ENCODE measurements at regions not wholly inside any gene's neighbourhood (a gene's known extent, or its start where the extent isn't known, plus 50 kb on each side); places are given as distances from the start of the nearest gene placed in this dataset.
"Not testable (repeated sequence)": the region's sequence is repeated elsewhere in the genome, so short reads cannot be mapped to it uniquely, and the experiment has no call there.

GRCh38 chr6:92683748-92684147 is 735.6 kb downstream of the EPHA7 start:
- CTCF ChIA-PET: interaction anchor here (0.7 kb wide), 1 partner anchor 259 kb away, joined by 3 read pairs; no protein-coding TSS in a partner anchor
- Mint-ChIP-seq H3K36me3 (ENCODE audit: low read depth) (no peaks in the 10 kb centered on the region), H3K4me1 (ENCODE audit: low read depth) (no peaks in the 10 kb centered on the region), H3K4me3 (no peak overlapping the region), H3K27ac (no peak overlapping the region), H3K9me3 (peaks cover 1% of the 10 kb centered on the region), H3K27me3 (ENCODE audit: low read depth) (no peaks in the 10 kb centered on the region)
- no peak for DNase-seq
- intact Hi-C loops (cut with micrococcal nuclease): no loop called here

GRCh38 chr6:92682516-92683398 is 736.6 kb downstream of the EPHA7 start:
- CTCF ChIA-PET: interaction anchor here (0.7 kb wide), 1 partner anchor 260 kb away, joined by 3 read pairs; no protein-coding TSS in a partner anchor
- Mint-ChIP-seq H3K27me3 (ENCODE audit: low read depth) (no peaks in the 10 kb centered on the region), H3K36me3 (ENCODE audit: low read depth) (no peaks in the 10 kb centered on the region), H3K4me1 (ENCODE audit: low read depth) (no peaks in the 10 kb centered on the region), H3K9me3 (peaks cover 1% of the 10 kb centered on the region), H3K27ac (no peak overlapping the region), H3K4me3 (no peak overlapping the region)
- intact Hi-C loops (cut with micrococcal nuclease): no loop called here
- DNase-seq: no peak

GRCh38 chr6:92681401-92681800 is 738.0 kb downstream of the EPHA7 start:
- H3K36me3 Mint-ChIP-seq (ENCODE audit: low read depth): no peaks in the 10 kb centered on the region
- no peak overlapping the region for H3K4me3 Mint-ChIP-seq
- intact Hi-C loops (cut with micrococcal nuclease): no loop called here
- CTCF ChIA-PET: no interaction called here
- DNase-seq: no peak
- H3K4me1 Mint-ChIP-seq (ENCODE audit: low read depth): no peaks in the 10 kb centered on the region
- H3K27ac Mint-ChIP-seq: no peak overlapping the region
- no peaks in the 10 kb centered on the region for H3K27me3 Mint-ChIP-seq (ENCODE audit: low read depth)
- H3K9me3 Mint-ChIP-seq: peaks cover 1% of the 10 kb centered on the region

- CTCF ChIA-PET: interaction anchor here (0.7 kb wide), 1 partner anchor 24 kb away, joined by 3 read pairs; no protein-coding TSS in a partner anchor
- not testable (repeated sequence) for H3K4me3 Mint-ChIP-seq
- H3K9me3 Mint-ChIP-seq: peaks cover 12% of the 10 kb centered on the region
These were observed 747.9 kb downstream of the EPHA7 start for GRCh38 chr6:92671462-92671861.

GRCh38 chr6:92667843-92668242 is 751.5 kb downstream of the EPHA7 start:
- Mint-ChIP-seq H3K4me3 (no peak overlapping the region), H3K27me3 (ENCODE audit: low read depth) (no peaks in the 10 kb centered on the region), H3K4me1 (ENCODE audit: low read depth) (no peaks in the 10 kb centered on the region), H3K36me3 (ENCODE audit: low read depth) (no peaks in the 10 kb centered on the region), H3K9me3 (peaks cover 4% of the 10 kb centered on the region), H3K27ac (no peak overlapping the region)
- CTCF ChIA-PET: no interaction called here
- intact Hi-C loops (cut with micrococcal nuclease): no loop called here
- no peak for DNase-seq

More at GRCh38 chr6:92671462-92671861, 747.9 kb downstream of the EPHA7 start:
- H3K36me3 Mint-ChIP-seq (ENCODE audit: low read depth); intact Hi-C loops (cut with micrococcal nuclease); H3K27ac Mint-ChIP-seq; H3K4me1 Mint-ChIP-seq (ENCODE audit: low read depth); DNase-seq; H3K27me3 Mint-ChIP-seq (ENCODE audit: low read depth): not testable (repeated sequence)

GRCh38 chr6:92648364-92649086 is 770.8 kb downstream of the EPHA7 start:
- Mint-ChIP-seq H3K36me3 (ENCODE audit: low read depth) (no peaks in the 10 kb centered on the region), H3K4me1 (ENCODE audit: low read depth) (no peaks in the 10 kb centered on the region), H3K4me3 (no peak overlapping the region), H3K9me3 (peaks cover 20% of the 10 kb centered on the region), H3K27me3 (ENCODE audit: low read depth) (no peaks in the 10 kb centered on the region), H3K27ac (no peak overlapping the region)
- CTCF ChIA-PET: no interaction called here
- no peak for DNase-seq
- intact Hi-C loops (cut with micrococcal nuclease): no loop called here

GRCh38 chr6:92647630-92648029 is 771.7 kb downstream of the EPHA7 start:
- Mint-ChIP-seq H3K36me3 (ENCODE audit: low read depth) (no peaks in the 10 kb centered on the region), H3K9me3 (peaks cover 15% of the 10 kb centered on the region), H3K27me3 (ENCODE audit: low read depth) (no peaks in the 10 kb centered on the region), H3K4me1 (ENCODE audit: low read depth) (no peaks in the 10 kb centered on the region), H3K27ac (no peak overlapping the region), H3K4me3 (no peak overlapping the region)
- DNase-seq: no peak
- intact Hi-C loops (cut with micrococcal nuclease): no loop called here
- CTCF ChIA-PET: no interaction called here

GRCh38 chr6:92644104-92644791 is 775.1 kb downstream of the EPHA7 start:
- H3K4me3 Mint-ChIP-seq; H3K9me3 Mint-ChIP-seq; intact Hi-C loops (cut with micrococcal nuclease); H3K4me1 Mint-ChIP-seq (ENCODE audit: low read depth); CTCF ChIA-PET; H3K36me3 Mint-ChIP-seq (ENCODE audit: low read depth); H3K27ac Mint-ChIP-seq; H3K27me3 Mint-ChIP-seq (ENCODE audit: low read depth): not testable (repeated sequence)
- DNase-seq: peak; percentile 34

- Mint-ChIP-seq H3K27ac (no peak overlapping the region), H3K9me3 (peaks cover 4% of the 10 kb centered on the region), H3K4me1 (ENCODE audit: low read depth) (no peaks in the 10 kb centered on the region), H3K4me3 (no peak overlapping the region), H3K36me3 (ENCODE audit: low read depth) (no peaks in the 10 kb centered on the region), H3K27me3 (ENCODE audit: low read depth) (no peaks in the 10 kb centered on the region)
- CTCF ChIA-PET: no interaction called here
- intact Hi-C loops (cut with micrococcal nuclease): no loop called here
- DNase-seq: no peak
These were observed 783.7 kb downstream of the EPHA7 start for GRCh38 chr6:92635553-92636153.

GRCh38 chr6:92634561-92634960 is 784.8 kb downstream of the EPHA7 start:
- CTCF ChIA-PET: no interaction called here
- Mint-ChIP-seq H3K27me3 (ENCODE audit: low read depth) (no peaks in the 10 kb centered on the region), H3K4me3 (no peak overlapping the region), H3K4me1 (ENCODE audit: low read depth) (no peaks in the 10 kb centered on the region), H3K9me3 (peaks cover 4% of the 10 kb centered on the region), H3K36me3 (ENCODE audit: low read depth) (no peaks in the 10 kb centered on the region), H3K27ac (no peak overlapping the region)
- no peak for DNase-seq
- intact Hi-C loops (cut with micrococcal nuclease): no loop called here

GRCh38 chr6:92623431-92623830 is 795.9 kb downstream of the EPHA7 start:
- no peak for DNase-seq
- CTCF ChIA-PET: no interaction called here
- no peaks in the 10 kb centered on the region for H3K4me1 Mint-ChIP-seq (ENCODE audit: low read depth)
- intact Hi-C loops (cut with micrococcal nuclease): no loop called here
- H3K9me3 Mint-ChIP-seq: peaks cover 13% of the 10 kb centered on the region
- H3K27ac Mint-ChIP-seq: no peak overlapping the region
- no peaks in the 10 kb centered on the region for H3K27me3 Mint-ChIP-seq (ENCODE audit: low read depth)
- H3K36me3 Mint-ChIP-seq (ENCODE audit: low read depth): no peaks in the 10 kb centered on the region
- no peak overlapping the region for H3K4me3 Mint-ChIP-seq

- H3K4me1 Mint-ChIP-seq (ENCODE audit: low read depth): no peaks in the 10 kb centered on the region
These were observed 801.6 kb downstream of the EPHA7 start for GRCh38 chr6:92617721-92618120.

More at GRCh38 chr6:92617721-92618120, 801.6 kb downstream of the EPHA7 start:
- Mint-ChIP-seq H3K4me3 (no peak overlapping the region), H3K9me3 (peaks cover 15% of the 10 kb centered on the region), H3K27me3 (ENCODE audit: low read depth) (no peaks in the 10 kb centered on the region), H3K36me3 (ENCODE audit: low read depth) (no peaks in the 10 kb centered on the region), H3K27ac (no peak overlapping the region)
- CTCF ChIA-PET: no interaction called here
- no peak for DNase-seq
- intact Hi-C loops (cut with micrococcal nuclease): no loop called here
